HFF-Myc (cell line): ENCODE measurements at regions not wholly inside any gene's neighbourhood (a gene's known extent, or its start where the extent isn't known, plus 50 kb on each side); places are given as distances from the start of the nearest gene placed in this dataset.

Source experiments
- DNase-seq: peaks from one replicate; pipeline ENCODE4 v3.0.0-alpha.2; 2011; ENCODE audit warnings: low read depth; ENCODE audit errors: extremely low read depth
- H3K4me3 ChIP-seq: replicated peaks from 2 replicates; pipeline ENCODE4 v1.5.1; 2011; ENCODE audit warnings: low read depth, mild to moderate bottlenecking, control low read depth, low read length
- TF ChIP-seq, protein P1 (sequence below): IDR thresholded peaks from 2 replicates; pipeline ENCODE4 v1.5.1; 2012; ENCODE audit warnings: mild to moderate bottlenecking, low read depth, low read length, control low read depth; ENCODE audit errors: missing control alignments

DNA sequence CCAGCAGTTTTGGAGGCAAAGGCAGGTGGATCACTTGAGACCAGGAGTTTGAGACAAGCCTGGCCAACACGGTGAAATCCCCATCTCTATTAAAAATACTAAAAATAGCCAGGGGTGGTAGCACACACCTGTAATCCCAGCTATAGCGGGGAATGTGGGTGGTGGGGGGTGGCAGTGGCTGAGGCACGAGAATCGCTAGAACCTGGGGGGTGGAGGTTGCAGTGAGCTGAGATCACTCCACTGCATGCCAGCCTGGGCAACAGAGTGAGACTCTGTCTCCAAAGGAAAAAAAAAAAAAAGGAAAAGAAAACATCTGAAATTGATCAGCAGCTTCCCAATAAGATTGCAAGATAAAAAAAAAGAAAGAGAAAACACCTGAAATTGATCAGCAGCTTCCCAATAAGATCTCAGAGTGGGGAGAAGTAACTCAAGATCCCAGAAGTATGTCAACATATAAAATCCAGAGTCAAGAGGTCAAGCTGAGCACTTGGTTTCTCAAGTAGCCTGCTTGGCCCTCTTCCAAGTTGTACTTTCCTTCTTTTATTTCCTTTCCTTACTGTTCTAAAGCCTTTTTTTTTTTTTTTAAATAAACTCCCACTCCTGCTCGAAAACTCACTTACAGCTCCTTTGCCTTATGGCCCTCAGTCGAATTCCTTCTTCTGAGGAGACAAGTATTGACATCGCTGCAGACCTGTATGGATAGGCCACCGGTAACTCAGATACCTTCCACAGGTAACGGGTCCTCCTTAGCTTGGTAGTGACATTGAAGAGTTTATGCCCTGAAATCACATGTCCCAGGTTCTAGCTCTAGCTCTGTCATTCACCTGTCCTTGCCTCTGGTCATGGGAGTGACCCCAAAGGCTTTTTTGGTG lies 368.5 kb upstream of the SYNCRIP start:
- DNase-seq: no peak

DNA sequence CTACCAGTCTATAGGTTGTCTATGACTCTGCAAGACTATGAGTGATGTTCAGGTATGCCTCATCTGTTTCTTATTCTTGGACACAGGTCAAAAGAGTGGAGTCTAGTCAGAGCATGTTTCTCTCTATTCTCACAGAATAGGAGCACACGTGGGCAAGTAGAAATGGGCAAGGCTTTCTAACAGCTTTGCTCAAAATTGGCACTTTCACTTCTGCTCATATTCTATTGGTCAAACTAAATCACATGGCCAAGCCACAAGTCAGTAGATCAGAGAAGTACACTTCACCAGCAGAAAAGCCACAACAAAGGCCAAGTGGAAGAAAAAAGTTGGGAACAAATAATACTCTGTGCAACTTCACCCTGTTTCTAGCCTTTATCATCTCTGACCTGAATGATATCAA lies 354.5 kb upstream of the SYNCRIP start:
- no peak overlapping the region for H3K4me3 ChIP-seq
- no peak for DNase-seq
- TF ChIP-seq, protein P1, sequence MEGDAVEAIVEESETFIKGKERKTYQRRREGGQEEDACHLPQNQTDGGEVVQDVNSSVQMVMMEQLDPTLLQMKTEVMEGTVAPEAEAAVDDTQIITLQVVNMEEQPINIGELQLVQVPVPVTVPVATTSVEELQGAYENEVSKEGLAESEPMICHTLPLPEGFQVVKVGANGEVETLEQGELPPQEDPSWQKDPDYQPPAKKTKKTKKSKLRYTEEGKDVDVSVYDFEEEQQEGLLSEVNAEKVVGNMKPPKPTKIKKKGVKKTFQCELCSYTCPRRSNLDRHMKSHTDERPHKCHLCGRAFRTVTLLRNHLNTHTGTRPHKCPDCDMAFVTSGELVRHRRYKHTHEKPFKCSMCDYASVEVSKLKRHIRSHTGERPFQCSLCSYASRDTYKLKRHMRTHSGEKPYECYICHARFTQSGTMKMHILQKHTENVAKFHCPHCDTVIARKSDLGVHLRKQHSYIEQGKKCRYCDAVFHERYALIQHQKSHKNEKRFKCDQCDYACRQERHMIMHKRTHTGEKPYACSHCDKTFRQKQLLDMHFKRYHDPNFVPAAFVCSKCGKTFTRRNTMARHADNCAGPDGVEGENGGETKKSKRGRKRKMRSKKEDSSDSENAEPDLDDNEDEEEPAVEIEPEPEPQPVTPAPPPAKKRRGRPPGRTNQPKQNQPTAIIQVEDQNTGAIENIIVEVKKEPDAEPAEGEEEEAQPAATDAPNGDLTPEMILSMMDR: no peak

More for the DNA sequence above, 368.5 kb upstream of the SYNCRIP start:
- H3K4me3 ChIP-seq: no peak overlapping the region
- TF ChIP-seq, protein P1: no peak

DNA sequence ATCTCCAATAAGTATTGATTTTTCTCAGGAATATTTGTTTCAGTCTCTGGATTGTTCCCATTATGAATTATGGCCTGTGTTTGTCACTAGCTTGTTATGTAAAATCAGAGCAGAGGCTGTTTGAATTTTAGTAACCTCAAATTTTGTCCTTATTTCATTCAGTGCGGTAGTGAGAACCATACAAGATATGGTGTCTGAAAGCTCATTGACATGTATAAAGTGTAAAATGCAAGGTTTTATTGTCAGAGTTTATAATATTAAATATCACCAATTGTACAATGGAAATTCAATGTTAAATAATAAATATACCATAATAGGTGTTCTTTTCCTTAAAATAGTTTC lies 353.3 kb upstream of the SYNCRIP start:
- DNase-seq: no peak
- TF ChIP-seq, protein P1: no peak
- no peak overlapping the region for H3K4me3 ChIP-seq

DNA sequence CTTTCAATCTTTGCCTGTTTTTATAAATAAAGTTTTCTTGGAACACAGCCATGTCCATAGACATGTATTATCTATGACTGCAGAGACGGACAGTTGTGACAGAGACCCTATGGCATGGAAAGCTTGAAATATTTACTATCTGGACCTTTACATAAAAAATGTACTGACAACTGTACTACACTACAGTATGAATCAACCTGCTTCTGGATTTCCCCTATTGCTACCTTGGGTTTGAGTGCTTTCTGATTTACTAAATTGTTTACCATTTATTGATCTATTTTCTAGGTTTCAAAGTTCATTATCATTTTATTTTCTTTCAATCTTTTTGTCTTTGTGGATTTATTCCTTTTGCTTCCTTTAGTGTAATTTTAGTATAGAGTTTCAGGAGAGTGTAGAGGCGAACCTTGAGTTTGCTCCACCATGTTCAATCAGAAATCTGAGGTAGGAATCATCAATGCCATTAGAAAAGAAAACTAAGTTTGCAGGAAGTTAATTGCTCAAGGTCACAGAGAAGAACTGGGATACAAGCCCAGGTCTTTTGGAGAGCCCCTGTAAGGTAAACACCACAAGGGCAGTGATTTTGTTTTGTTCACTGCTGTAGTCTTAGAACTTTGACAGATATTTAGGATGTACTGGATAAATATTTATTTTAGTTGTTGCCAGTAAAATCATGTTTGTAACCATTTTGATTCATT lies 352.8 kb upstream of the SYNCRIP start:
- no peak for DNase-seq
- TF ChIP-seq, protein P1: no peak
- no peak overlapping the region for H3K4me3 ChIP-seq

DNA sequence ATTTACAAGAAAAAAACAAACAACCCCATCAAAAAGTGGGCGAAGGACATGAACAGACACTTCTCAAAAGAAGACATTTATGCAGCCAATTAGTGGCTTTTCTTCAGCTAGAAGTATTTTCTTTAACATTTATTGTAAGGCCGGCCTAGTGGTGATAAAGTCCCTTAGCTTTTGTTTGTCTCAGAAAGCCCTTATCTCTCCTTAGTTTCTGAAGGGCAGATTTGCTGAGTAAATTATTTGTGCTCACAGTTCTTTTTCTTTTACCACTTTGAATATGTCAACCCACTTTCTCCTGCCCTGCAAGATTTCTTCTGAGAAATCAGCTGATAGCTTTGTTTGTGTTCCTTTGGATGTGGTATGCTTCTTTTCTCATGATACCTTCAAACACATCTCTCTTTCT lies 344.0 kb upstream of the SYNCRIP start:
- H3K4me3 ChIP-seq: no peak overlapping the region
- TF ChIP-seq, protein P1: no peak
- DNase-seq: no peak

DNA sequence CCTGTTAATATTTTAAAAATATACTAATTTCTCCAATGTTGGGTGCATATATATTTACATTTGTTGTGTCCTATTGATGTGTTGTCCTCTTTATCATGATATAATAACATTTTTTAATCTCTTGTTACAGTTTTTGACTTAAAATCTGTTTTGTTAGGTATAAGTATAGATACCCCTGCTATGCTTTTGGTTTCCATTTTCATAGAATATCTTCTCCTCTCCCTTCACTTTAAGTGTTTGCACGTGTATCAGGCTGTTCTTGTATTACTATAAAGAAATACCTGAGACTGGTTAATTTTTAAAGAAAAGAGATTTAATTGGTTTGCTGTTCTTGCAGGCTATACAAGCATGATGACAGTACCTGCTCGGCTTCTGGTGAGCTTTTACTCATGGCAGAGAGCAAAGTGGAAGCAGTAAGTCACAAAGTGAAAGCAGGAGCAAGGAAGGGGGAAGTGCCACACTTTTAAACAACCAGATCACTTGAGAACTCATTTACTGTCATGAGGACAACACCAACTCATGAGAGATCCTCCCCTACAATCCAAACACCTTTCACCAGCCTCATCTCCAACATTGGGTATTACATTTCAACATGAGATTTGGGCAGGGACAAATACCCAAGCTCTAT lies 340.5 kb upstream of the SYNCRIP start:
- TF ChIP-seq, protein P1: no peak
- H3K4me3 ChIP-seq: no peak overlapping the region
- DNase-seq: no peak
